ENCODE measurements at regions not wholly inside any gene's neighbourhood (a gene's known extent, or its start where the extent isn't known, plus 50 kb on each side); places are given as distances from the start of the nearest gene placed in this dataset.
"Not testable (repeated sequence)": the region's sequence is repeated elsewhere in the genome, so short reads cannot be mapped to it uniquely, and the experiment has no call there.

GRCh38 chr1:147050654-147051053, 112.5 kb downstream of the NBPF12 start:
- no peak for TF ChIP-seq JUND (IDR thresholded peaks at IDR 0.05; ENCODE audit: low read depth)
- in situ Hi-C loops (cut with HindIII; ENCODE audit: low pct_unique_long_range_greater_than_20kb, low sequenced_read_pairs), result no loop called here
- no peak for DNase-seq (ENCODE audit: low read depth in 1 of 2, low spot score in 1 of 2)

GRCh38 chr1:147046863-147047394, 108.8 kb downstream of the NBPF12 start:
- in situ Hi-C loops (cut with HindIII; ENCODE audit: low pct_unique_long_range_greater_than_20kb, low sequenced_read_pairs); DNase-seq (ENCODE audit: low read depth in 1 of 2, low spot score in 1 of 2): not testable (repeated sequence)

GRCh38 chr1:147046189-147046862, 108.2 kb downstream of the NBPF12 start:
- DNase-seq (ENCODE audit: low read depth in 1 of 2, low spot score in 1 of 2), result no peak
- TF ChIP-seq JUND (IDR thresholded peaks at IDR 0.05; ENCODE audit: low read depth), result no peak
- in situ Hi-C loops (cut with HindIII; ENCODE audit: low pct_unique_long_range_greater_than_20kb, low sequenced_read_pairs), result no loop called here

Data from T47D (cell line).